ENCODE measurements at regions not wholly inside any gene's neighbourhood (a gene's known extent, or its start where the extent isn't known, plus 50 kb on each side); places are given as distances from the start of the nearest gene placed in this dataset.

DNA sequence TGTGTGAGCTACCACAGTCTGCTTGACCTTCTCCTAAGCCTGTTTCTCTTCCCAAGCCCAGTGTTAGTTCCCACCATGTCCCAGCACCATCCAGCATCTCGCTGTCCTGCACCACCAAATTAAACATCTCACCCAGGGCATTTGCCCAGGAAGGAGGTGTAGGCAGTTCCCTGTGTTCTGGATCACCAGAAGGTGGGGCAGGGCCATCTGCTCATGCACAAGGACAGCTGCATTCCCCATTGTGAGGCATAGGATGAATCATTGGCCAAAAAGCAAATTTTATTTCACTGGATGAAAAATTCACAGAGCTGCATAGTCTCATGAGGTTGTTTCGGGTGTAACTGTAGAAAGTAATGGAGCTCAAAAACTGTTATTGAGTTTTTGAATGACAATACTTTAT, 89.5 kb upstream of the GRIA1 start:
- intact Hi-C loops (cut with micrococcal nuclease): no loop called here
- Mint-ChIP-seq H3K27ac (no peak overlapping the region), H3K9me3 (no peaks in the 10 kb centered on the region), H3K4me1 (ENCODE audit: low read depth) (no peaks in the 10 kb centered on the region), H3K27me3 (ENCODE audit: low read depth) (no peaks in the 10 kb centered on the region), H3K36me3 (ENCODE audit: low read depth) (no peaks in the 10 kb centered on the region), H3K4me3 (ENCODE audit: low read depth) (no peak overlapping the region)
- no peak for DNase-seq (ENCODE audit: low spot score)

DNA sequence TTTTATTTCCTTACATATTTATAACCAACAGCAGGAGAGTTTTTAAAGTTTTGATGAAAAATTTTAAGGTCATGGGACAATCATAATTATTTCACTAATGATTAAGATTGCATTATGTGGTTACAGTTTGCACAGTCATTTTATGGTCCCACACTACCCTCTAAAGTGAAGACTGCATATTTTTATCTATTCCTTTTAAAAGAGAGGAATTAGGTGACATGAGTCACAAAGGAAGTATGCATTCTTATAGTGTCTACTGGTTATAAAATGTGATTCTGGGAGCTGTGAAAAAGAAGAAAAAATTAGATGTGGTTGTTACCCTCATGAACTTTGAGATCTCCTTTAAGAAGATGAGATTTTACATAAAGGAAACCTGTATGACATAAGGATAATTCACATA, 87.9 kb upstream of the GRIA1 start:
- Mint-ChIP-seq H3K36me3 (ENCODE audit: low read depth) (no peaks in the 10 kb centered on the region), H3K27me3 (ENCODE audit: low read depth) (no peaks in the 10 kb centered on the region), H3K9me3 (no peaks in the 10 kb centered on the region), H3K4me1 (ENCODE audit: low read depth) (no peaks in the 10 kb centered on the region), H3K27ac (no peak overlapping the region), H3K4me3 (ENCODE audit: low read depth) (no peak overlapping the region)
- intact Hi-C loops (cut with micrococcal nuclease): no loop called here
- no peak for DNase-seq (ENCODE audit: low spot score)

DNA sequence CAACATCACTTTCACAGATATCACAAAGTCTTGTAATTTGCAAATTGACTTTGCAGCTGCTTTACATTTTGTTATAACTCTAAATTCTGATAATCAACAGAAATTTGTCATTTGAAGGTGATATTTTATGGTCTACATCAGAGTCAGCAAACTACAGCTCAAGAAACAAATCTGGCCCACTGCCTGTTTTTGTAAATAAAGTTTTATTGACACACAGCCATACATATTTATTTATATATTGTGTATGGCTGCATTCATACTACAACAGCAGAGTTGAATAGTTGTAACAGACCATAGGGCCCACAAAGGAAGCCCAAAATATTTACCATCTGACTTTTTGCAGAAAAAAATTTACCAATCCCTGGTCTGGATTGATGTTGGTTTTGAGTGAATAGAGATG, 87.0 kb upstream of the GRIA1 start:
- H3K4me1 Mint-ChIP-seq (ENCODE audit: low read depth): no peaks in the 10 kb centered on the region
- no peaks in the 10 kb centered on the region for H3K27me3 Mint-ChIP-seq (ENCODE audit: low read depth)
- H3K4me3 Mint-ChIP-seq (ENCODE audit: low read depth): no peak overlapping the region
- DNase-seq (ENCODE audit: low spot score): no peak
- H3K36me3 Mint-ChIP-seq (ENCODE audit: low read depth): no peaks in the 10 kb centered on the region
- intact Hi-C loops (cut with micrococcal nuclease): no loop called here
- H3K27ac Mint-ChIP-seq: no peak overlapping the region
- no peaks in the 10 kb centered on the region for H3K9me3 Mint-ChIP-seq

DNA sequence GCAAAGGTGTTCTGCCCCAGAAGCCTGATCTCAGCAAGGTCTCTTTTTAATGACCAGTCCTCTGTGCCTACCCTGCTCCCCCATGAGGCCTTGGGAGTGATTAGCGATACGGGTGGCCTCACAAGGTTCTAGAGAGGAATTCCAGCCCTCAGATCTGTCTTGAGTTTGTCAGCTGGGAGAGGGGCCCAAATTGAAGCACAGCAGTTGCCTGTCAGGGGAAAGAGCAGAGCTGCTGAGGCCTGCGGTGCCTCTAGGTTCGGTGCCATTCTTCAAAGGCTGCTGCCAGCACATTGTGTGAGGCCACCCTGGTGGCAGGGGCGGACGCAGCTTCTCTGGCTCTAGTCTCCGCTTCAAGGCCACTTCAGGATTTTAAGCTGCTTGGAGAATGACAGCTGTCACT, 85.7 kb upstream of the GRIA1 start:
- H3K36me3 Mint-ChIP-seq (ENCODE audit: low read depth): no peaks in the 10 kb centered on the region
- DNase-seq (ENCODE audit: low spot score): no peak
- H3K4me3 Mint-ChIP-seq (ENCODE audit: low read depth): no peak overlapping the region
- intact Hi-C loops (cut with micrococcal nuclease): no loop called here
- no peak overlapping the region for H3K27ac Mint-ChIP-seq
- no peaks in the 10 kb centered on the region for H3K9me3 Mint-ChIP-seq
- H3K27me3 Mint-ChIP-seq (ENCODE audit: low read depth): no peaks in the 10 kb centered on the region
- H3K4me1 Mint-ChIP-seq (ENCODE audit: low read depth): no peaks in the 10 kb centered on the region

DNA sequence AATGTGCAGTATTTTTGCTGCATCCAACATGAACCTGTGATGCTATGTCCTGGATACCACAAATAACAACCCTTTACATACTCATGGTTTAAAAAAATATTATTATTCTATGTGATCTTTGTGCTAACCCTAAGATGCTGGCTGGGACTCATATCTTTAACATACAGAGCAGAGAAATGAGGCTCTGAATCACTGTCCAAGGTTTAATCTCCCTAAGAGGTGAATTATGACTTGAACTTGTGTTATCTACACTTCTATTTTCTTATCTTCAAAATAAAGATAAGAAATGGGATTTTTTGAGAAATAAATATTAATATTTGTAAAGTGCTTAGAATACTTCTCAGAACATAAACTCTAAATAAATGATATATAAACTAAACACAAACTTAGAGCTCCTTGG, 68.8 kb upstream of the GRIA1 start:
- Mint-ChIP-seq H3K4me3 (ENCODE audit: low read depth) (no peak overlapping the region), H3K9me3 (no peaks in the 10 kb centered on the region), H3K27ac (no peak overlapping the region), H3K36me3 (ENCODE audit: low read depth) (no peaks in the 10 kb centered on the region), H3K27me3 (ENCODE audit: low read depth) (no peaks in the 10 kb centered on the region), H3K4me1 (ENCODE audit: low read depth) (no peaks in the 10 kb centered on the region)
- intact Hi-C loops (cut with micrococcal nuclease): no loop called here
- DNase-seq (ENCODE audit: low spot score): no peak

DNA sequence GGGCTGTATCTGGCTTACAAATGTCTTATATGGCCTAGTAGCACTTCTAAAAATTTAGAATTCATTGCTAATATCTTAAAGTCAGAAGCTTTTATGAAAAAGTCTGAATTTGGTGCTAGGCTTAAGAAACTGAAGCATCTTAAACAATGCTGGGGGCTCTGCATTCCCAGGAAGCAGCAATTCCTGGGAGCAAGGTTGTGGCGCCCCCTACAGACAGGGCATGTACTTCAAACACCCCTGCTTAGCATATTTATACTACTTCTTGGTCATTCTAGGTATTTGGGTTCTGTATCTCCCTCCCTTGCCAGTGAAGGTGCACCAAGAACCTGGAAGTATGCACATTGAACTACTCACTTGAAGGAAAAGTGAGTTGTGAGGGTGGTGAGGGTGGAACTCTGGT, 64.6 kb upstream of the GRIA1 start:
- no peaks in the 10 kb centered on the region for H3K36me3 Mint-ChIP-seq (ENCODE audit: low read depth)
- H3K9me3 Mint-ChIP-seq: no peaks in the 10 kb centered on the region
- no peak overlapping the region for H3K4me3 Mint-ChIP-seq (ENCODE audit: low read depth)
- intact Hi-C loops (cut with micrococcal nuclease): no loop called here
- no peaks in the 10 kb centered on the region for H3K4me1 Mint-ChIP-seq (ENCODE audit: low read depth)
- H3K27ac Mint-ChIP-seq: no peak overlapping the region
- no peak for DNase-seq (ENCODE audit: low spot score)
- no peaks in the 10 kb centered on the region for H3K27me3 Mint-ChIP-seq (ENCODE audit: low read depth)

DNA sequence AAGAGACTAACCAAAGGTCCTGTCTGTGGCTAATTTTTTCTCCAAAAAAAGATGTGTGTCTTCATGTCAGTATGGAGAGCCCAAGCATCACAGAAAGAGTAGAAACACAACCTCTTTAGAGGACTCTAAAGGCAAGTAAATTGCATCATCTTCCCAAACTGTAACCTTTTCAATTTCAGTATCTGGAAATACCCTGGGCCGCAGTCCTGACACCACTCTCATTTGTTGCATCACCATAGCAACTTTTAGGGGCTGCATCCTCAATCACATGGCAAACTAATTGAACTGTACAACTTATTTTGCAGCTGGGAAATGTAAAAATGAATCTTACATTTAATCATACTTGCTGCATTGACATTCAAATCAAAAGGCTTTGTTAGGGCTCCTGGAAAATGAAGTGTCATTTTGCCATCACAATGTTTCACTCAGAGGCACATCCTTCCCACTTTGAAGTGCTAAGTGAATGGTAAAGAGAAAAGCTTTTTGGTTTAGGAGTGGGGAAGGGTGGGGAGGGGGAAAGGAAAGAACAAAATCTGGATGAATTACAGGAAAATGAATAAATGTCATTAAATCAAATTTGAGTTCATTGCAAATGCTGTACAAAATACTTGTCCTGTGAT, 60.6 kb upstream of the GRIA1 start:
- Mint-ChIP-seq H3K27me3 (ENCODE audit: low read depth) (no peaks in the 10 kb centered on the region), H3K27ac (no peak overlapping the region), H3K4me1 (ENCODE audit: low read depth) (no peaks in the 10 kb centered on the region), H3K9me3 (no peaks in the 10 kb centered on the region), H3K36me3 (ENCODE audit: low read depth) (no peaks in the 10 kb centered on the region), H3K4me3 (ENCODE audit: low read depth) (no peak overlapping the region)
- DNase-seq (ENCODE audit: low spot score): no peak
- intact Hi-C loops (cut with micrococcal nuclease): no loop called here

DNA sequence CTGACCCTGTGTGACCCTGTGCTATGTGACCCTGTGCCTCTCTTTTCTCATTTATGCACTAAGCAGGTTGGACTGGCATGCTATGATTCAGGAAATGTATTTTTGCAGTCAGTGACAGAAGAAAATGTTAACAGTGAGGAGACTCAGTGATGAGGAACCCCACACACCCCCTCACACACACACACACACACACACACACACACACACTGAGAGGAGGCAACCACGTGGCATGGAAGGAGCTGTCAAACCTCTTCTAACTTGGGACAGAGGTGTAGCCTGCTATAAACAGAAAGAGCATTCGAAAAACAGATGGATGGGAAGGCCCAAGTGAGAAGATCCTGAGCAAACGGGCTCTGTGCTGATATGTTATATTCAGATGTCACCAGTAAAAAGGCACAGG, 57.9 kb upstream of the GRIA1 start:
- intact Hi-C loops (cut with micrococcal nuclease): no loop called here
- H3K27me3 Mint-ChIP-seq (ENCODE audit: low read depth): no peaks in the 10 kb centered on the region
- H3K9me3 Mint-ChIP-seq: no peaks in the 10 kb centered on the region

DNA sequence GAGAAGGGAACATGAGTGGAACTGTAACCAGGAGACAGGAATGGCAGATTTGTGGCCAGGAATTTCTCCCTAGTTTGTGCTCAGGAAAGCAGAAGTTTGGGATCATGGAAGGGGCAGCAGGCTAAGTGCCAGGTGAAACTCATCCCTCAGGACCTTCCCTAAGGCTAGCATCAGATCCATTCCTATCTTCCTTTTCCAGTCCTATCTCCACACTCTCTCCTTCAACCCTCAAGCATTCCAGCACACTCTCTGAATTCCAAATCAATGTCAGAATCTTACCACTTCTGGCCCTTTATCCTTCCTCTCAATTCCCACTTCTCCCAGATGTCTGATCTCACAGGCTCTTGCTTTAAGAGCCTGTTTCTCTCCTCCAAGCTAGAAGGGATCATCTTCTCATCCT, 53.2 kb upstream of the GRIA1 start:
- H3K4me3 Mint-ChIP-seq (ENCODE audit: low read depth): no peak overlapping the region
- no peaks in the 10 kb centered on the region for H3K4me1 Mint-ChIP-seq (ENCODE audit: low read depth)
- DNase-seq (ENCODE audit: low spot score): no peak
- intact Hi-C loops (cut with micrococcal nuclease): no loop called here
- no peaks in the 10 kb centered on the region for H3K27me3 Mint-ChIP-seq (ENCODE audit: low read depth)
- no peak overlapping the region for H3K27ac Mint-ChIP-seq
- H3K36me3 Mint-ChIP-seq (ENCODE audit: low read depth): no peaks in the 10 kb centered on the region
- H3K9me3 Mint-ChIP-seq: no peaks in the 10 kb centered on the region

More for the DNA sequence above, 57.9 kb upstream of the GRIA1 start:
- no peak overlapping the region for H3K4me3 Mint-ChIP-seq (ENCODE audit: low read depth)
- no peaks in the 10 kb centered on the region for H3K4me1 Mint-ChIP-seq (ENCODE audit: low read depth)
- DNase-seq (ENCODE audit: low spot score): no peak
- no peaks in the 10 kb centered on the region for H3K36me3 Mint-ChIP-seq (ENCODE audit: low read depth)
- H3K27ac Mint-ChIP-seq: no peak overlapping the region

DNA sequence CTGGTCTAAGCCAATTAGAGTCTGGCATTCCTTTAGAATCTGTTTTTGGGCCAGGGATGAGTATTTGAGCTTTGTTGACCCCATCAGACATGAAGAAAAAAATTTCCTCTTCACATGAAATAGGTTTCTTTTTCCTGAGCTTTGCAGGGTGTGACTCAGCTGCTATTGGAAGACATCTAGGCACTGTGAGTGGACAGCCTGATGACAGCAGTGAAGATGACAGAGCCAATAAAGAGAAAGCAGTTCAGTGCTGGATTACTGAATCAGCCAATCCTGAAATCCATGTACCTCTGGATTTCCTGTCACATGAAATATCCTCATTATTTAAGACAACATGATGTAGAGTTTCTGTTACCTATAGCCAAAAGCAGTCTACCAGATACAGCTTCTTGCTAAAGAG, 51.3 kb upstream of the GRIA1 start:
- no peaks in the 10 kb centered on the region for H3K9me3 Mint-ChIP-seq
- no peak overlapping the region for H3K27ac Mint-ChIP-seq
- H3K4me1 Mint-ChIP-seq (ENCODE audit: low read depth): no peaks in the 10 kb centered on the region
- H3K4me3 Mint-ChIP-seq (ENCODE audit: low read depth): no peak overlapping the region
- no peaks in the 10 kb centered on the region for H3K27me3 Mint-ChIP-seq (ENCODE audit: low read depth)
- no peak for DNase-seq (ENCODE audit: low spot score)
- H3K36me3 Mint-ChIP-seq (ENCODE audit: low read depth): no peaks in the 10 kb centered on the region
- intact Hi-C loops (cut with micrococcal nuclease): no loop called here

Measured in activated T-helper 2 cell treated with anti-CD3 and anti-CD28 coated beads, Interferon-gamma antibody, Interleukin-2, Interleukin-4, amounts not matched to agents 10 μg/mL and 5 μg/mL and 100 μg/mL, durations not matched to agents 14 hours and 24 hours and 36 hours (primary cell).